IPS-20b (cell line): ENCODE measurements at regions not wholly inside any gene's neighbourhood (a gene's known extent, or its start where the extent isn't known, plus 50 kb on each side); places are given as distances from the start of the nearest gene placed in this dataset.

Experiments
- H3K27ac ChIP-seq: one replicate; pipeline ENCODE4 v1.5.1; 2013; ENCODE audit warnings: low read length
- H3K27me3 ChIP-seq: 2 replicates; pipeline ENCODE4 v1.6.1; 2013; ENCODE audit warnings: mild to moderate bottlenecking, low read length, inconsistent platforms; ENCODE audit not compliant: insufficient read depth
- H3K36me3 ChIP-seq: 2 replicates; pipeline ENCODE4 v1.6.1; 2013; ENCODE audit warnings: low read depth, mild to moderate bottlenecking, inconsistent platforms, low read length, moderate library complexity; ENCODE audit not compliant: insufficient read depth
- H3K4me1 ChIP-seq: 2 replicates; pipeline ENCODE4 v1.6.1; 2013; ENCODE audit warnings: mild to moderate bottlenecking, control low read depth, inconsistent platforms, low read length, moderate library complexity; ENCODE audit not compliant: insufficient read depth
- H3K4me3 ChIP-seq: 2 replicates; pipeline ENCODE4 v1.5.1; 2013; ENCODE audit warnings: mild to moderate bottlenecking, low read length, inconsistent platforms
- H3K9ac ChIP-seq: 2 replicates; pipeline ENCODE4 v1.6.1; 2013; ENCODE audit warnings: low read depth, mild to moderate bottlenecking, inconsistent platforms, low read length, moderate library complexity
- H3K9me3 ChIP-seq: 2 replicates; pipeline ENCODE4 v1.6.1; 2013; ENCODE audit warnings: mild to moderate bottlenecking, low read depth, low read length, inconsistent platforms; ENCODE audit not compliant: insufficient read depth

DNA sequence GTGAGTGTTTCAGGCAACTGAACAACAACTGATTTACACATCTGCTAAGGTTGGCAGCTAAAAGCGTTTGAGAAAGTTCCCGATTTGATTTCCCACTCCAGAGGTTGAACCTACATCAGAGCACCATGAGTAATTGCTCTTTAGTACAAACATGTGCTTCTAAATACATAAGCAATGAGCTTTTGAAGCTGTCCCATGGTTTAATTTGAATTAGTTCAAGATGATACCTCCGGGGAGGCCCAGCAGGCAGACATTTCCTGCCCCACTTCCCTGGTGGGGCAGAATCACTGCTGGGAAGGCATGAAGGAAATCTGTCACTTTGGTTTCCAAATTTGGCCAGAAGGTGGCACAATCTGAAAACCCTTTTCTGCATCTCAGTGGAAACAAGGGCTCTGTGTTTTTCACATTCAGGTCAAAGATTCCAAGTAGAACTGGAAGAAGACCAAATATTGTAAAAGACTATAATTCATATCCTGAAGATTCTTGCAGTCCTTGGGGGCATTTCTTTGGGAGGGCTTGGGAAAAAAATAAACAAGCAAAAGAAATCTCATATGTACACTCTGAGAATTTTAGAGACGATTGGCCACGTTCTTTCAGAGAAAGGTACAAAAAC, 176.2 kb upstream of the FAM20A start:
- H3K27me3 ChIP-seq: no peaks in the 10 kb centered on the region
- H3K9ac ChIP-seq: no peak overlapping the region
- H3K4me1 ChIP-seq: no peaks in the 10 kb centered on the region; the same call in 1 of the 2 replicates

DNA sequence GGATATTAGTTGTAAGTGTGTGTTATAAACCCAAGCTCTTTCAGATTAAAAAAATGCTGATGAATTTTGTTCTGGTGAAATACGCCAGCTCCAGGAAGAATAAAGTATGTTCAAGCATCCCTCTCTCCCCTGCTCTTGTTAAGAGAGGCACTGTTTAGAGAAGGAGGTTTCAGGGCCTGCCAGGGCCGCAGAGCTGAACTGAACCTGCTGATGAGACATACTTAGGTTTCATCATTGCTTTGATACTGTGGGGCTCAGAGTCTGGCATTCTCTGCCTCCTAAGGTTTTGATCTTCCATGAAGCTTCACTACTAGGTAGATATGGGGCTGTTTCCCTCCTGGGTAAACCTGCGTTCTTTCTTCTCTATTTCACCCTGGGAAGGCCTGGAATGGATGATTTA, 175.3 kb upstream of the FAM20A start:
- no peak overlapping the region for H3K27ac ChIP-seq
- H3K27me3 ChIP-seq: no peaks in the 10 kb centered on the region
- no peak overlapping the region for H3K9ac ChIP-seq
- H3K4me1 ChIP-seq: no peaks in the 10 kb centered on the region; the same call in 1 of the 2 replicates
- no peaks in the 10 kb centered on the region for H3K36me3 ChIP-seq
- H3K4me3 ChIP-seq: no peak overlapping the region
- no peaks in the 10 kb centered on the region for H3K9me3 ChIP-seq

More for the DNA sequence above, 176.2 kb upstream of the FAM20A start:
- Histone ChIP-seq H3K36me3 (no peaks in the 10 kb centered on the region), H3K4me3 (no peak overlapping the region), H3K9me3 (peaks cover under 1% of the 10 kb centered on the region; the same call in 1 of the 2 replicates), H3K27ac (no peak overlapping the region)

DNA sequence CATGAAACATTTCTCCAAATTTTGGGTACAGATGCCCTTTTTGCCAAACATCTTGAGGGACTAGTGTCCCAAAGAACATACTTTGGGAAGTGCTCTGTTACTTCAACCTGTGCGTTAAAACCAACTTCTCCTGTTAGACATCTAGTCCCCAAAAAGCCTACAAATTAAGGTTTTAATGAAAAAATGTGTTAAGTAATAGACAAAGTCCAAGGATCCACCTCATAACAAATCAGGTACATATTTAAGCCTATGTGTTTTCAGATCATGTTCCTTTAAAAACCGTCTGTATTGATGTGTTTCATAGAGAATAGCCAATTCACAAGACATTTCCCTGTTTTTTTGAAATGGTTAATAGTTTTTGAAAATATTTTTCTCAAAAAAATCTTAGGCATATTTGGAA, 174.8 kb upstream of the FAM20A start:
- Histone ChIP-seq H3K27me3 (no peaks in the 10 kb centered on the region), H3K36me3 (no peaks in the 10 kb centered on the region), H3K9ac (no peak overlapping the region), H3K27ac (no peak overlapping the region), H3K4me1 (no peaks in the 10 kb centered on the region; the same call in 1 of the 2 replicates), H3K4me3 (no peak overlapping the region), H3K9me3 (no peaks in the 10 kb centered on the region)

DNA sequence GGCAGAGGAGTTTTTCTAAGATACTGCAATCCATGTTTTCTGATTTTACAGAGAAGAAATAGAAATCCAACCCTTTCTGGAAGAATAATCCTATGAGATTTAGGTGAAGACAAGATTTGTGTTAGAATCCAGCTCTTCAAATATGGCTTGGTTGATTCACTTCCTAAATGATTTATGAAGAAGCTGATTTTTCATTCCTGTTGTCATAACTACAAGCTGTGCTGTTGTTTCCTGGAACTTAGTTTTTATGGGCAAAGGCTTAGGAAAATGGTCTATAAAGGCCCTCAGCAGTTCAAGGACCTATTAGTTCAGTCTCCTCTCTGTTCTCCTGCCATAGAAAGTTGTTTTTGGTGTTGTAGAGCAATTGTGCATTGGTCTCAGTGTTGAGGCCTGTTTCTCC, 174.2 kb upstream of the FAM20A start:
- Histone ChIP-seq H3K9me3 (no peaks in the 10 kb centered on the region), H3K36me3 (no peaks in the 10 kb centered on the region), H3K4me1 (no peaks in the 10 kb centered on the region; the same call in 1 of the 2 replicates), H3K4me3 (no peak overlapping the region), H3K27ac (no peak overlapping the region), H3K9ac (no peak overlapping the region), H3K27me3 (no peaks in the 10 kb centered on the region)

DNA sequence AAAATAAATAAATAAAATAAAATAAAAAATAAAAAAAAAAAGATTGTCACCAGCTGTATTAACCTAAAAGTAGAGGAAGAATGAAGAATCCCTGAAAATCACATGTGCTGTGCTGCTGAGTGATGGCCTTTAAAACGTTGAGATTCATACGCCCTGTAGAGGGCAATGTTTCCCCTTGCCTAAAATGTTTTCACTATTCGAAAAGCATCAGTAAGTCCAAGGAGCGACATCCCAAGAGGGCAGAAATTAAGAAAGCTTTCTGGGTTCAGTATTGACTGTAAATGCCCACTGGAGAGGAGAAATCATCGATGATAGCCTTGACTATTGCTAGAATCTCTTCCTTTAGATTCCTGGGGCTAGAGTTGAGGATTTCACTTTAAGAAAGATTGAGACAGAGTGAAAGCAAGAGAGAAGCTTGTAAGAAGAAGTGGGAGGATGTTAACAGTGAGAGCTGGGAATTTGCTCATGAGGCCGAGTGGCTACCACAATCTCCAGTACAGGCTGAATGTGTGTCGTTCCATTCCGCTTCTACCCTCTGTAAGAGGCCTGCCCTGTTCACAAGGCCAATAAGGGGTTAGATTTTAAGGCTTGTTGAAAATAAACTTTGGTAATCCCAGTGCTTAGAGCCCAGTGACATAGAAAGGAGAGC, 170.8 kb upstream of the FAM20A start:
- Histone ChIP-seq H3K4me3 (no peak overlapping the region), H3K9ac (no peak overlapping the region), H3K27me3 (no peaks in the 10 kb centered on the region), H3K9me3 (no peaks in the 10 kb centered on the region), H3K4me1 (no peaks in the 10 kb centered on the region), H3K36me3 (no peaks in the 10 kb centered on the region), H3K27ac (no peak overlapping the region)

DNA sequence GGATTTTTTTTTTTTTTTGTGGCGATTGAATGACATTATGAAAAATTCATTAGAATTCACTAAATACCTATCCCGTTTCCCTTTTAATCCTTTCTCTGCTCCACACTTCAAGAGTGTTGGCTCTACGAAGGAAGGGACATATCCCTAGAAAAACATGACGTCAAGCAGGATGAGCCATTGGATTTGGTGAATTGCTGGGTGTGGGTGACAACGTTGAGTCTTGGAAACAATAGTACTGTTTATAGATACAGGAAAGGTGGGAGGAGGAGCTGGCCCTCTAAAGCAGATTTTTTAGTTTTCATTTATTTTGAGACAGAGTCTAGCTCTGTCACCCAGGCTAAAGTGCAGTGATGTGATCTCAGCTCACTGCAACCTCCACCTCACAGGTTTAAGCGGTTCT, 167.6 kb upstream of the FAM20A start:
- Histone ChIP-seq H3K27me3 (no peaks in the 10 kb centered on the region), H3K36me3 (no peaks in the 10 kb centered on the region), H3K27ac (no peak overlapping the region), H3K9me3 (no peaks in the 10 kb centered on the region), H3K9ac (no peak overlapping the region), H3K4me1 (no peaks in the 10 kb centered on the region), H3K4me3 (no peak overlapping the region)

DNA sequence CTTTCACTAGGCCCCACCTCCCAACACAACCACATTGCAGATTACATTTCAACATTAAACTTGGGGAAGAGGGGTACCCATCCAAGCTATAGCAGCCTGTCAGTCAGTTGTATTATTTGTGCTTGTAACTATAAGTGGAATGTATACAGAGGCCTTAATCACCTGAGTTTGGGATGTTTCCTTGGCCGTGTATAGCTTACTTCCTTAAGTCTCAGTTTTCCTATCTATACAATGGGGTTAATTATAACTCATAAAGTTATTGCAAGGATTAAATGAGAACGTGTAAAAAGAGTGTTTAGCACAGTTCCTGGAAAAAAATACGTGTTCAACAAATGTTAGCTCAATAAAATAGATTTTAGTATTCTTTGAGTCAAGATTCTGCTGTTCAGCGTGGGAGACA, 165.5 kb upstream of the FAM20A start:
- Histone ChIP-seq H3K4me3 (no peak overlapping the region), H3K9me3 (no peaks in the 10 kb centered on the region)

DNA sequence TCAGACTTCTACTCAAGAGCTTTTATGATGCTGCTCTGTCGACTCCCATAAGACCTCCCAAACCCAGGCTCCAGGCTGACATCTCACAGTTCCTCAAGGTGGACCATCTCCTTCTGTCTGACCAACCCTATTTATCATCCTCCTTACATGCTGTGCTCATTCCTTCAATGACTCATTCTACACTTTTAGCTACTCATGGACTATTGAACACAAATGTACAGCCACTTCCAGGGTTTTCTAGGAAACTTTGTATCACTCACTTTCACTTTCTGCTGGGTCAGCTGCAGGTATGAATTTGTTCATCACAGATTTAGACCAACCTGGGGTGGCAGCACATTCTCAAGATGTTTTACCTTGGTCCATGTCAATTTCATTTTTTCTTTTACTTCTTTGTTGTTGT, 162.4 kb upstream of the FAM20A start:
- no peak overlapping the region for H3K27ac ChIP-seq
- no peak overlapping the region for H3K9ac ChIP-seq
- H3K4me1 ChIP-seq: peaks cover 6% of the 10 kb centered on the region; the same call in 1 of the 2 replicates
- H3K36me3 ChIP-seq: no peaks in the 10 kb centered on the region
- no peaks in the 10 kb centered on the region for H3K9me3 ChIP-seq
- H3K4me3 ChIP-seq: no peak overlapping the region
- no peaks in the 10 kb centered on the region for H3K27me3 ChIP-seq

More for the DNA sequence above, 165.5 kb upstream of the FAM20A start:
- Histone ChIP-seq H3K27me3 (no peaks in the 10 kb centered on the region), H3K27ac (no peak overlapping the region), H3K9ac (no peak overlapping the region), H3K36me3 (no peaks in the 10 kb centered on the region), H3K4me1 (no peaks in the 10 kb centered on the region)

DNA sequence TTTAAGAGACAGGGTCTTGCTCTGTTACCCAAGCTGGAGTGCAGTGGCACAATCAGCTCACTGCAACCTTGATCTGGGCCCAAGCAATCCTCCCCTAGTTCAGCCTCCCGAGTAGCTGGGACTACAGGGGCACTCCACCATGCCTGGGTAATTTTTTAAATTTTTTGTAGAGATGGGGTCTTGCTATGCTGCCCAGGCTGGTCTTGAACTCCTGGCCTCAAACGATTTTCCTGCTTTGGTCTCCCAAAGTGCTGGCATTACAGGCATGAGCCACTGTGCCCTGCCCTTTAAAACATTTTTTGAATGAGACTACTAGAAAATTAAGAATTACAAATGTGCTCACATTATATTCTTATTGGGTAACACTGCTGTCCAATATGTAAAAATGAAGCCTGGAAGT, 161.7 kb upstream of the FAM20A start:
- H3K27ac ChIP-seq: no peak overlapping the region
- H3K27me3 ChIP-seq: no peaks in the 10 kb centered on the region
- peaks cover 6% of the 10 kb centered on the region; the same call in 1 of the 2 replicates for H3K4me1 ChIP-seq
- H3K36me3 ChIP-seq: no peaks in the 10 kb centered on the region
- no peak overlapping the region for H3K4me3 ChIP-seq
- H3K9ac ChIP-seq: no peak overlapping the region
- no peaks in the 10 kb centered on the region for H3K9me3 ChIP-seq

DNA sequence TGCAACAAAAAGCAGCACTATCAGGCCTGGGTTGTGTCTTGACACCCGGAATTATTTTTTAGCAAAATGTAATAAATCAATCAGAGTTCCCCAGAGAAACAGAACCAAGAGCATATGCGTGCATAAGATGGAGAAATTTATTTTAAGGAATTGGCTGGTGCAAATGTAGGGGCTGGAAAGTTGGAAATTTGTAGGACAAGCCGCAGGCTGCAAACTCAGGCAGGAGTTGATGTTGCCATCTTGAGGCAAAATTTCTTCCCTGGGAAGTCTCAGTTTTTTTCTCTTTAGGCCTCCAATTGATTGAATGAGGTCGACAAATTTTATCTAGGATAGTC, 158.9 kb upstream of the FAM20A start:
- H3K36me3 ChIP-seq: no peaks in the 10 kb centered on the region
- no peak overlapping the region for H3K9ac ChIP-seq
- H3K27ac ChIP-seq: no peak overlapping the region
- H3K4me3 ChIP-seq: no peak overlapping the region
- peaks cover 6% of the 10 kb centered on the region; the same call in 1 of the 2 replicates for H3K4me1 ChIP-seq
- peaks cover 9% of the 10 kb centered on the region; the same call in 1 of the 2 replicates for H3K9me3 ChIP-seq
- H3K27me3 ChIP-seq: no peaks in the 10 kb centered on the region

DNA sequence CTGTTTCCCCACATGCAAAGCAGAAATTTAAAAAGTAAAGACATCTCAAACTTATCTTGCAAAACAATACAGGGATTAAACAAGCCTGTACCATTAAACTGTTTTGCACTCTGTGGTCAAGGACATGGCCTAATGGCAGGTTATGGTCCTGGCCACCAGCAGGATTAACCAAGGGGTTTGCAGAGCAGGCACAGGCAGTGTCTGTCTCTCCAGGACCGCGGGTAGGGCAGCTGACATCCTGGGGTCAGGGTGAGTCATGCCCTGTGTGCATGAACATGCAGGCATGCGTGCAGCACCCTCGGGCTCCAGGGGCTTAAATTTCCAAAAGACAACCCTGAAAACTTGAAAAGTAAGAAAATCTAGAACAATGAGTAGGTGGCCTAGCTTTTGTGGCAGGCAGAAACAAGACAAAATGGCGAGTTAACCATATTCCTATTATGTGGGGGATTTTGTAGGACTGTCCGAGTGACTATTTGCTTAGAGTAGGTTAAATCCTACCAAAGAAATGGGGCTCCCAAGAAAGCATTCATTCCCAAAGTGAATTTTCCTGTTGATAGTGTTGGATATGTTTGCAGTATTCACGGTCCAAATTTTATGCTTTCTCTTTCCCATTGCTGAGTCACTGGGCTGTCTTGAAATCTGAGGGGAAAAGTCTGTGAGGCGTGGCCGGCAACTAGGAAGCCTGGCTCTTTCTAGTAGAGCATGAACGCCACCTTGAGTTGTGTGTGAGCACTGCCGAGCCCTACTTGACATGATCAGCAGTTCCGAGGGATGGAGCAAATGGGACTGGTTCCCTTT, 158.4 kb upstream of the FAM20A start:
- Histone ChIP-seq H3K9me3 (peaks cover 9% of the 10 kb centered on the region; the same call in 1 of the 2 replicates), H3K4me1 (peaks cover 6% of the 10 kb centered on the region; the same call in 1 of the 2 replicates), H3K9ac (peak overlapping the region; percentile 70; the same call in 1 of the 2 replicates), H3K27ac (peak overlapping the region; percentile 78), H3K4me3 (peak overlapping the region; percentile 32; the same call in 1 of the 2 replicates), H3K36me3 (no peaks in the 10 kb centered on the region), H3K27me3 (no peaks in the 10 kb centered on the region)
